ENCODE measurements at regions not wholly inside any gene's neighbourhood (a gene's known extent, or its start where the extent isn't known, plus 50 kb on each side); places are given as distances from the start of the nearest gene placed in this dataset.

DNA sequence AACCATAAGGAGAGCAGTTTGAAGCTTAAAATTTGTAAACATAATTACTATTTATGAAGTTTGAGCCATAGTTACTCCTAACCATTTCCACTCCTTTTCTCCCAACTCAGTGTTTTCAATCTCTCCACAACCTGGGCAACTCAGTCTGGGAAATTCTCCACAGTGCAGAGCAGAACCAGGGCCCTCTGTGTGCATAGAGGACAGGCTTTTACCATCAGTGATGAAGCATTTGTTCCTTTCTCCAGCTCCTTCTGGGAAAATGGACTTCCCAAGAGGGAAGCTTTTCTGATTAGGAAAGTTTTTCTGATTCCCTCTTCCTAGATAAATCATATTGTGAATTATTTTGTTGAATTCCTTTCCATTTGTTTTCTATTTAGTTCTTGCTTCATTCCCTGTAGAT, 132.3 kb upstream of the MPDZ start:
- Histone ChIP-seq H3K27me3 (ENCODE audit: control insufficient read depth, insufficient read depth, low read length) (no peaks in the 10 kb centered on the region), H3K9me3 (ENCODE audit: control insufficient read depth, insufficient read depth, low read depth, low read length) (no peaks in the 10 kb centered on the region), H3K36me3 (ENCODE audit: control insufficient read depth, insufficient read depth, low read length) (no peaks in the 10 kb centered on the region), H2AFZ (ENCODE audit: low read length) (no peak overlapping the region), H3K4me2 (ENCODE audit: extremely low read depth, insufficient read depth, low read length) (no peak overlapping the region), H3K4me3 (replicated peaks in 1 of 4; ENCODE audit: control extremely low read depth in 1 of 4, insufficient read depth in 1 of 4, low read depth in 3 of 4, low read length in 4 of 4) (no peak overlapping the region), H4K20me1 (ENCODE audit: control insufficient read depth, extremely low read depth, insufficient read depth, low read length) (no peaks in the 10 kb centered on the region), H3K4me1 (ENCODE audit: control insufficient read depth, extremely low read depth, insufficient read depth, low read length) (no peaks in the 10 kb centered on the region), H3K79me2 (ENCODE audit: control insufficient read depth, insufficient read depth, low read length) (no peaks in the 10 kb centered on the region), H3K27ac (ENCODE audit: insufficient read depth, low read length) (no peak overlapping the region), H3K9ac (ENCODE audit: insufficient read depth, low read length) (no peak overlapping the region)
- DNase-seq (ENCODE audit: low read depth in 2 of 2) = no peak
- TF ChIP-seq CTCF (conservative IDR thresholded peaks at IDR 0.05 in 1 of 2, IDR thresholded peaks at IDR 0.05 in 1 of 2; ENCODE audit: low read depth in 1 of 2, low read length in 2 of 2) (no peak), EZH2 (IDR thresholded peaks at IDR 0.05; ENCODE audit: low read length, missing control alignments) (no peak)

DNA sequence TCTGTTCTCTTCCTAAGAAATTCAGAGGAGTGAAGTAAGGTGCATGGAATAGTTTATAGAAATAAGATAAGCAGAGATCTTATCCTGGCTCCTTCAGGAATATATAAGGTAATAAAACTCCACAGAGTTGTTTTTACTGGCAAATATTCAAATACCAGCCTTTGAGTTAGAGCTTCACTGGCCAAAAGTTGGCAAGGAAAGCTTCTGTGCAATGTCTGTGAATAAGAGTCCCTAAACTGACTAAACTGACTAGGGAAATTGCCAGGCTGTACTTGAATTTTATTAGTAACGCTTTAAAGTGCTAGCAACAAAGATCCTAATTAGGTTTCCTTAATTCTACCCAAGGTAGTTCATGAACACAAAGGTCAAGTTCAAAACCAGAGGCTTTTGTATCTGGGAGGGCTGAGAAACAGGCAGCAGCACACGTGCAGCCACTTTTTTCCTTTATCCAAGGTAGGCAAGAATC, 131.1 kb upstream of the MPDZ start:
- Histone ChIP-seq H3K9me3 (ENCODE audit: control insufficient read depth, insufficient read depth, low read depth, low read length) (no peaks in the 10 kb centered on the region), H3K4me1 (ENCODE audit: control insufficient read depth, extremely low read depth, insufficient read depth, low read length) (no peaks in the 10 kb centered on the region), H3K27ac (ENCODE audit: insufficient read depth, low read length) (no peak overlapping the region), H2AFZ (ENCODE audit: low read length) (no peak overlapping the region), H3K36me3 (ENCODE audit: control insufficient read depth, insufficient read depth, low read length) (no peaks in the 10 kb centered on the region), H3K9ac (ENCODE audit: insufficient read depth, low read length) (no peak overlapping the region), H3K4me3 (replicated peaks in 1 of 4; ENCODE audit: control extremely low read depth in 1 of 4, insufficient read depth in 1 of 4, low read depth in 3 of 4, low read length in 4 of 4) (no peak overlapping the region), H4K20me1 (ENCODE audit: control insufficient read depth, extremely low read depth, insufficient read depth, low read length) (no peaks in the 10 kb centered on the region), H3K4me2 (ENCODE audit: extremely low read depth, insufficient read depth, low read length) (no peak overlapping the region), H3K27me3 (ENCODE audit: control insufficient read depth, insufficient read depth, low read length) (no peaks in the 10 kb centered on the region), H3K79me2 (ENCODE audit: control insufficient read depth, insufficient read depth, low read length) (no peaks in the 10 kb centered on the region)
- no peak for TF ChIP-seq EZH2 (IDR thresholded peaks at IDR 0.05; ENCODE audit: low read length, missing control alignments)
- TF ChIP-seq CTCF (conservative IDR thresholded peaks at IDR 0.05 in 1 of 2, IDR thresholded peaks at IDR 0.05 in 1 of 2; ENCODE audit: low read depth in 1 of 2, low read length in 2 of 2) = no peak
- peak in 1 of 2 donors; percentile 68 for DNase-seq (ENCODE audit: low read depth in 2 of 2)

GRCh38 chr9:13397661-13398060, 118.2 kb upstream of the MPDZ start:
- Histone ChIP-seq H3K36me3 (ENCODE audit: control insufficient read depth, insufficient read depth, low read length) (no peaks in the 10 kb centered on the region), H3K4me1 (ENCODE audit: control insufficient read depth, extremely low read depth, insufficient read depth, low read length) (no peaks in the 10 kb centered on the region), H2AFZ (ENCODE audit: low read length) (no peak overlapping the region), H3K27ac (ENCODE audit: insufficient read depth, low read length) (no peak overlapping the region), H3K4me3 (replicated peaks in 1 of 4; ENCODE audit: control extremely low read depth in 1 of 4, insufficient read depth in 1 of 4, low read depth in 3 of 4, low read length in 4 of 4) (no peak overlapping the region), H3K9ac (ENCODE audit: insufficient read depth, low read length) (no peak overlapping the region), H3K79me2 (ENCODE audit: control insufficient read depth, insufficient read depth, low read length) (no peaks in the 10 kb centered on the region), H4K20me1 (ENCODE audit: control insufficient read depth, extremely low read depth, insufficient read depth, low read length) (no peaks in the 10 kb centered on the region), H3K27me3 (ENCODE audit: control insufficient read depth, insufficient read depth, low read length) (no peaks in the 10 kb centered on the region), H3K9me3 (ENCODE audit: control insufficient read depth, insufficient read depth, low read depth, low read length) (no peaks in the 10 kb centered on the region), H3K4me2 (ENCODE audit: extremely low read depth, insufficient read depth, low read length) (no peak overlapping the region)
- DNase-seq (ENCODE audit: low read depth in 2 of 2) = no peak
- no peak for TF ChIP-seq CTCF (conservative IDR thresholded peaks at IDR 0.05 in 1 of 2, IDR thresholded peaks at IDR 0.05 in 1 of 2; ENCODE audit: low read depth in 1 of 2, low read length in 2 of 2)
- no peak for TF ChIP-seq EZH2 (IDR thresholded peaks at IDR 0.05; ENCODE audit: low read length, missing control alignments)
